ENCODE measurements at regions not wholly inside any gene's neighbourhood (a gene's known extent, or its start where the extent isn't known, plus 50 kb on each side); places are given as distances from the start of the nearest gene placed in this dataset.

GRCh38 chr3:5458526-5458925 lies 271.0 kb downstream of the EDEM1 start:
- TF ChIP-seq, protein P1, sequence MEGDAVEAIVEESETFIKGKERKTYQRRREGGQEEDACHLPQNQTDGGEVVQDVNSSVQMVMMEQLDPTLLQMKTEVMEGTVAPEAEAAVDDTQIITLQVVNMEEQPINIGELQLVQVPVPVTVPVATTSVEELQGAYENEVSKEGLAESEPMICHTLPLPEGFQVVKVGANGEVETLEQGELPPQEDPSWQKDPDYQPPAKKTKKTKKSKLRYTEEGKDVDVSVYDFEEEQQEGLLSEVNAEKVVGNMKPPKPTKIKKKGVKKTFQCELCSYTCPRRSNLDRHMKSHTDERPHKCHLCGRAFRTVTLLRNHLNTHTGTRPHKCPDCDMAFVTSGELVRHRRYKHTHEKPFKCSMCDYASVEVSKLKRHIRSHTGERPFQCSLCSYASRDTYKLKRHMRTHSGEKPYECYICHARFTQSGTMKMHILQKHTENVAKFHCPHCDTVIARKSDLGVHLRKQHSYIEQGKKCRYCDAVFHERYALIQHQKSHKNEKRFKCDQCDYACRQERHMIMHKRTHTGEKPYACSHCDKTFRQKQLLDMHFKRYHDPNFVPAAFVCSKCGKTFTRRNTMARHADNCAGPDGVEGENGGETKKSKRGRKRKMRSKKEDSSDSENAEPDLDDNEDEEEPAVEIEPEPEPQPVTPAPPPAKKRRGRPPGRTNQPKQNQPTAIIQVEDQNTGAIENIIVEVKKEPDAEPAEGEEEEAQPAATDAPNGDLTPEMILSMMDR (IDR thresholded peaks at IDR 0.05; ENCODE audit: insufficient read depth, low read length, poor library complexity, severe bottlenecking) = no peak
- TF ChIP-seq EZH2phosphoT487 (conservative IDR thresholded peaks at IDR 0.05; ENCODE audit: low read length) = no peak
